Myocyte (in vitro differentiated cells): ENCODE measurements at regions not wholly inside any gene's neighbourhood (a gene's known extent, or its start where the extent isn't known, plus 50 kb on each side); places are given as distances from the start of the nearest gene placed in this dataset.
A peak's percentile ranks its signal among the peaks of the same experiment; 100 is the strongest.

Source experiments
- DNase-seq: peaks from one replicate; pipeline ENCODE4 v3.0.0-alpha.2; 2012; ENCODE audit warnings: low read depth

DNA sequence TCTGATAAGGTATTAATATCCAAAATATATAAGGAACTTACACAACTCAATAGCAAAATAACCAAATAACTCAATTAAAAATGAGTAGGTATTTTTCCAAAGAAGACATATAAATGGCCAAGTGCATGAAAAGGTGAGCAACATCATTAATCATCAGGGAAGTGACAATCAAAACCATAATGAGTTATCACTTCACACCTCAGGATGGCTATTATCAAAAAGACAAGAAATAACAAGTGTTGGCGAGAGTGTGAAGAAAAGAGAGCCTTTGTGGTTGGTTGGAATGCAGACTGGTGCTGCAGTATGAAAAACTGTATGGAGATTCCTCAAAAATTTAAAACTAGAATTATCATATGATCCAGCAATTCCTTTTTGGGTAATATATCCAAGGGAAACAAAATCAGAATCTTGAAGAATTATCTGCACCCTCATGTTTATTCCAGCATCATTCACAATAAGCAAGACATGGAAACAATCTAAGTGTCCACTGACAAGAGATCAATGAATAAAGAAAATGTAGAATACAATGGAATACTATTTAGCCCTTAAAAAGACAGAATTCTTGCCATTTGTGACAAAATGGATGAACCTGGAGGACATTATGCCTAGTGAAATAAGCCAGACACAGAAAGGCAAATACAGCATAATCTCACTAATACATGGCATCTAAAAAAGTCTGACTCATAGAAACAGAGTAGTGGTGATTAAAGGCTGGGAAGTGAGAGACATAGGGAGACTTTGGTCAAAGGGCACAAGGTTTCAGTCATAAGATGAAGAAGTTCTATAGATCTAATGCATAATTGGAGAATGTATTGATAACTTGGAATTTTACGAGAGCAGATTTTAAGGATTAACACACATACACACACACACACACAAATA is 175.6 kb downstream of the FOXA2 start:
- DNase-seq, result no peak

DNA sequence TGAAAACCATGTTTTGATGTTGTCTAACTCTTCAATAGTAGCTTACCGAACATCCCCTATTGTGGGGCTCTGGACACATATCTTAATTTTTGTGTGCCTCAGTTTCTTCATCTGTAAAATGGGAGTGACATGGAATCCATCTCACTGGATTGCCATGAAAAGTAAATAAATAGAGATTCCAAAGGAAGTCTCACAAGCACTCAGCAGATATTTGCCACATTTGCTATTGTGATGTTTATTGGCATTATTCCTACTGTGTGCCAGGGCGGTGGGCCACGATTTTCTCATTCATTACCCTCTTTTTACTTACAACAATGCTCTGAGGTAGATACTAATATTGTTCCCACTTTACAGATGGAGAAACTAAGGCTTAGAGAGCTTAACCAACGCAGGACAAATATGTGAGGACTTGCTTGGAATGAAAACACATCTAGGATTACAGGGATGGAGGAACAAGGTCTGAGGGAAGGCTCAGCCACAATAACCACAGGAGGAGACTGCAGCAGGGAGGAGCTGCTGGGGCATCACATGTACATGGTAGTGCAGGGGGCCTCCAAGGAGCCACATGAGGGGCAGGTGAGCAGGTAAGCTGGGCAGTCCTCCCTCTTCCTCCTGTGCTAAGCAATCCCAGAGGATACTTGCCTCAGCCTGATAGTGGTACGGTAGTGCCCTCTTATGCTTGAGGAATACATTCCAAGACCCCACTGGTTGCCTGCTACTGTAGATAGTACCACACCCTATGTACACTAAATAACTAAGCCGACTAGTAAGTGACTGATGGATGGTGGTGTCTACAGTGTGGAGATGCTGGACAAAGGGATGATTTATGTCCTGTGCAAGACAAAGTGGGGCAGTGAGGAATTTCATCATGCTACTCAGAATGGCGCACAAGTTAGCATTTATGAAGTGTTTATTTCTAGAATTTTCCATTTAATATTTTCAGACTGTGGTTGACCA is 176.9 kb downstream of the FOXA2 start:
- DNase-seq, result no peak

DNA sequence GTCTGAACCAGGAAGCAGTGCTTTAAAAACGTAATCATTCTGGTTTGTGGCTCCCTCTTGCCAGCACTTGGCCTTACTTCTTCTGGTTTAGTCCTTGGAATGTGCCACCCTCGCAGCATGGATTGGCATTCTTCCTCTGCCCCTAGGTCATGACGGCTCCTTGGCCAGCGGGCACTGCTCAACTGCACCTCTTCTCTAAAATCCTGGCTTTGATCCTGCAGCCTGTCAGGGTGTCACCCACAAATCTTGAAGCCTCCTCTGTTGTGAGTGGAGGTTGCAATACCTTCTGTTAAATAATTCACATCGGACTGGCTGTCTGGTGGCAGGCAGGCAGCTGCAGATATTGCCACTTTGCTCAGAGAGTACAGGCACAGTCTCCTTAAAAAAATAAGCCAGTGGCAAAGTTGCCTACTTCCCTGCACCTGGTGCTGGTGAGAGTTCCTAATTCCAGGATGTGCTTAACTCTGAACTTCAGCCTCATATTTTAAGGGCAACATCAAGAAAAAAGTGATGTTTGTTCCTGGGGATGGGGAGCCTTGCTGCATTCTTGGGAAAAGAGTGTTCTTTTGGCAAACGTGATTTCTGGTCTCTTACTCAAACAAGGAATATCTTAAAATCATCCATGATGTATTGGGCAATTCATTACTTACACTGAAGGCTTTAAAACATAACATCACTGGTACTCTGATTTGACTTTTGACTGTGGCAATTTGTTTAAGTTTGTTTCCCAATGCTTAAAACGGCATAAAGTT is 179.8 kb downstream of the FOXA2 start:
- peak; percentile 26 for DNase-seq

DNA sequence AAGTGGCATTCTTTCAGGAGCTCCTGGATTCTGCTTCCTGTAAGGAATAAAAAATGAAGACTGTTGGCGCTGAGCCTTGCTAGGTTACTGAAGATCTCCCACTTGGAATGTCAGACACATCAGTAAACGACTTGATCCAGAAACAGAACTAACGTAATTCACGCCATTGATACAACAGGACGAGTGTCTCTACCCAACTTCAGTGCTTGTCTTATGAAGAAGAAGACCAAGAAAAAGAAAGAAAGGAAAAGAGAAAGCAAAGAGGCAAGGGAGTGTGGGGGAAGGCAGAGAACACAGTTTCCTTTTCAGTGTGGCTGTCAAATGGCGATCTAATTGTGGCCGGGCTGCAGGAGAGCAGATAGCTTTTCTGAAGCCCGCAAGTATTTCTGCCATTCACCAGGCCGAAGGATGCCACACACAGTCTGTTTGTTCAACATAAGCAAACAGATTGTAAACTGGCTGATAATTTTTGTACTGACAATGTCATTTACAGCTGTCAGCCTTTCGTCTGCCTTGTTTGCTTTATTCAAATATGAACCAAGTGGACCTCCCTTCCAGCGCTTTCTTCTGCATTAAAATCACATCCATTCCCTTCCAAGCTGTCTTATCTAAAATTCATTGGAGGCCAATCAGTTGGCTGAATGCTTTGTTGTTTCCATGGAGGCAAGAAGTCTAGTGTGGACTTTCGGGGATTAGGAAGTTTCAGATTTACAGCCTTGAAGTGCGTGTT is 180.6 kb downstream of the FOXA2 start:
- peak; percentile 60 for DNase-seq

DNA sequence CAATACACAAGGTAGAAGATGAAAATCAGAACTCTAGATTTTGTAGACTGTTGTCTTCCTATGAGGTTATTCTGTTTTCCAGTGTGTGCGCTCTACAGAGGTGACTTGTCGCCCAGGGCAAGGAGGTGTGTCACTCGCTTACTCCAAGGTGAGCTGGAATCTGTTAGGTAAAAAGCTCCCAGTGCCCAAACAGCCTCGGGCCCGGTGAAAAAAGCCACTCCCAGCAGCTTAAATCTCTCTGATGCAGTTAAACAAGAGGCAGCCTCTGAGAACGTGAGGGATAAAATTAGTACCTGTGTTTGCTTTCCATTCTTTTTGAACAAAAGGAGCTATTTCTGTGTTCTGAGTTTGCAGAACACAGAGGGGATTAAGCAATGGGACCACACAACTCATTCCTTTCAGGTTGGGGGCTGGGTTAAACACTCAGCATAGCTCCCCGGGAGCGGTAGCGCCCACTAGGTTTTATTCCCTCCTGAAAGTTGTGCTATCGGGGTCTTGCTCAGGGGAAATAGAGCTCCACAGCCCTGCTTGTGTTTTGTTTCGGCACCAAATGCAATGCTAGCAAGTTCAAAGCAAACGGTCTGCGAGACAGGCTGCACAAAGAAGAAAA is 181.2 kb downstream of the FOXA2 start:
- DNase-seq, result no peak

DNA sequence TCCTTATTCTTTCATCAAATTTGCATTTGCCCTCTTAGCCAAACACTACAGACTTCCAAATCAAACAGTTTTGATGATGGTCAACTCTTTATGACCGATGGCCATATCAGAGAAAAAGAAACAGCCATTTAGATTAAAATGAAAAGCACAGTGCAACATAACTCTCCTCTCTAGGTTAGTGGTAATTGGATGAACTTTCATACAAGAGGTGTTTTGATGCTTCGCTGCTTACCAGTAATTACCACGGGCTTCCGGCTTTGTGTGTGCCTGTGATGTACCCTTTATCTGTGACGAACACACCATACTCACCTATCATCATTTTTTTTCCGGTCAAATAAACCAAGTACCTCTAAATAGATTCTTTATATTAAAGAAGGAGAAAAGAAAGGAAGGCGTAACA is 181.8 kb downstream of the FOXA2 start:
- no peak for DNase-seq

DNA sequence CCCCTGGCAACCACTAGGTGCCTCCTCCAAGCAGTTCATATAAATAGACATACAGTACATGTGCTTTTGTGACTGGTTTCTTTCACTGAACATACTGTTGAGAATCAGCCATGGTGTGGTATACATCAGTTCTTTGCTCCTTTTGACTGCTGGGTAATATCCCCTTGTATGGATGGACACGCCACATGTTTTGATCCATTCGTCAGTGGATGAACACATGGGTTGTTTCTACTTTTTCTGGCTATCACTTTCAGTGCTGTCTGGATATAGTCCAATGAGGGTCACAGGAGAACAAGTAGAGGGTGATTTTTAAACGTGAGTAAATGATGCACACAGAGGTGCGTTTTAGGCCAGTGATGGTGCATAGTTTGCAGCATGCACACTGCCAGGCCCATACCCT is 183.9 kb downstream of the FOXA2 start:
- DNase-seq, result no peak

DNA sequence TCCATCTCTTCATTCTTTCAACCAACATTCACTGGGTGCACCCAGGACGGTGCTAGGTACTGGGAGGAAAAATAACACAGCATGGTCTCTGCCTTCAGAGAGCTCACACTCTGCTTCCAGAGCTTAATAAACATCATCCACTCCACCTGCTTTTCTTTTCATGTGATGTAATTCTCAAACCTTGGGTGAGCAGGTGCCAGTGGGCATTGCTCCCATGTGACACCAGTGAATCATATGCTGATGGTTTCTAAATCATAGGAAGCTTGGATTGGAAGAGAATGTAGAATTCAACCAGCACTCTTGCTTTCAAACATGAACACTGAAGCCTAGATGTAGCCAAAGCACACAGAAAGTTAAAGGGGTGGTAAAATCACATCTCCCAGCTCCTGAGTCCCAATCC is 189.8 kb downstream of the FOXA2 start:
- DNase-seq, result peak; percentile 41

DNA sequence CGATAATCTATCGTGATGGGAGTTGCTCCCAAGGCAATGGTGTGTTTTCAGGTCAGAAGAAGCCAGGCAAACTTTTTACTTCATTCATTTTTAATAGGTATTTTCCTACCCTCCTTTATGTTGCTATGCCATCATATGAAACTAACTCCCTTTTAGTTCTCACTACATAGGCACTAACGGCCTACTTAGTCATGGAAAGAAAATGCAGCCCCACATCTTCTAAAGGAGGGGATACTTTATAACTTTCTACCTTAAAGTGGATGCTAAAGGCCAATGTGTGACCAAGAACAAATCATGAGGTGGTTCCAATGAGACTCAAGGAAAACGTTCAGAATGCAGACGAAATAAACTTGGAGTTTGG is 193.8 kb downstream of the FOXA2 start:
- DNase-seq, result no peak

DNA sequence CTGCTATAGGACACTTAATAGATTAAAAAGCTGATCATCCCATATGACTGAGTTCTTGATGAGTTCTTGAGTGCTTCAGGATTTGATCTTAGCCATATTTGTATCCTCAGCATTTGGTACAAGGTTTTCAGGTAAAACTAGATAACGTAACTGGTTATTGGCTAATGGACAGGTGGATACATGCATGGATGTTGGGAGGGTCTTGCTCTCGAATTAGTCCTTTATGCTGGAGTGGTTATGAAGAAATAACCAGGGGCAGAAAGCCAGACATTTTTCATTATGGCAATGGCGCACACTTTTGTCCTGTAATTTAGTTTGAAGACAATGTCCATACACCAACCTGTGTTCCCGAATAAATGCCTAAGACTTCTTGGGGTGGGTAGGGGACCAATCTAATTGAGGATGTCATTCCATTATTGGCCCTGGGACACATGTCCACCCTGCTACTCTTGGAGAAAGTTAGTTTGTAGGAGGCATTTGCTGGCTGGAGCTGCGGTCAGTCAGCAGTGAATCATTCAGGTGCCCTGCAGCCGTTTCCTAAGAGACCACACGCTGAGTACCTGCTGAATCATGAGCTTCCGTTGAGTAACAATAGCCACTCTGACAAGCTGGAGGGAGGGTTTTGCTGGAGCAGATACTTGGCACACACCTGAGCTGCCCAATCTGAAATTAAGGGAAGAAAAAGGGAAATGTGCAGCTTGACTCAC is 194.4 kb downstream of the FOXA2 start:
- no peak for DNase-seq

DNA sequence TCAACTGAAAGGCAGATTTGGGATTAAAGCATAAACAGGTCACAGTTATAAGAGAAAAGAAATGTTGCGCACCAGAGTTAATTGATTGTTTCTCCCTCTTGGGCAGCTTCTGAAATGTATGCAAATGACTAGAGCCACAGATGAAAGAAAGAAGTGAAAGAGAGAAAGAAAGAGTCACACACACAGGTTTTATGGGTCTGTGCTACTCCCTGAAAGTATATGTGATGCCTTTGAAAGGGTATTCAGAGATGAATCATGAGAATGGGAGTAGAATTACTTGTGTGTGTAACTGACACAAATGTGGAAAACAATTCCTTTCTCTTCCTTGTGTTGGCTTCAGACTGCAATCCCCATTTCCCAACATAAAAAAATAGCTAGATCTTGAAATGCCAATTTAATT is 196.9 kb downstream of the FOXA2 start:
- no peak for DNase-seq

DNA sequence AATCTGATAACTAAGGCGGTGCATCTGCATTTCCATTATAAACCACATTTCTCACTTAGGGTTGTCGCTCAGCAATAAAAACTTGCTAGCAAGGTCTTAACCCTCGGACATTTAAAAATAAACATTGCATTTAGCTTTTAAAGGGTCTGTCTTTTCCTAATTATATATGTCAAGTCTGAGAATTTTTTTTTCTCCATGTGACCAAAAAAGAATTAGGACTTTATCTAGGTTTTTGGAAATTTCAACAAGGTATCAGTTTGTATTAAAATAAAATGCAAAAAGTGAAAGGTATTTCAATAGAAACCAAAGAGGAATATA is 198.1 kb downstream of the FOXA2 start:
- no peak for DNase-seq

DNA sequence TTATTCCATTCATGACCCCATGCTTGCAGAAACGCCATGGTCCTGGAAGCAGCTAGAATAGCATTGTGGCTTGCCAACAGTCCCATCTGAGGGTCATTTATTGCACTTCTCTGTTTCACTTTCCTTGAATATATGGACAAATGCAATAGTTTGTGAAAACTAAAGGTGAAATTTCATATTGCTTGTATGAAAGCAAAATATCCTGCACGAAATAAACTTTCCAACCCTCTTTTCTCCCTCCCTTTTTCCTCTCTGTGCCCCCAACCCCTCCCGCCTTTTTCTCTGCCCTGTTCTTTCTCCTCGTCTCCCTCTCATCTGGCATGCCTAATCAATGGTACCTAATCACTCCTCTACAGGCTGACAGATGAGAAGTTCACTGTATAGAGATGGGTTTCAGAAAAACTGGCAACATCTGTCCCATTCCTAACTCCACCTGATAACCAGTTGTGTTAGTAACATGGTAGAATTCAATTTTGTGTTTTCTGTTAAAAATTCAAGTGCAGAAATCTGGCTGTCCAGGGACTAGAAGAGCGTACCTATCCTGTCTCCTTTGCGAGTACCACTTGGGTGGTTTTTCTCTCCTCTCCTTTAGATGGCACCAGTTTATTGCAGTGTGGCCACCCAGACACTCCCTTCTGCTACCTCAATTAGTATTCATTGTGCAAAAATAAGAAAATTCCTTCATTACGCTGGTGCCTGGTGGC is 198.6 kb downstream of the FOXA2 start:
- DNase-seq, result no peak

DNA sequence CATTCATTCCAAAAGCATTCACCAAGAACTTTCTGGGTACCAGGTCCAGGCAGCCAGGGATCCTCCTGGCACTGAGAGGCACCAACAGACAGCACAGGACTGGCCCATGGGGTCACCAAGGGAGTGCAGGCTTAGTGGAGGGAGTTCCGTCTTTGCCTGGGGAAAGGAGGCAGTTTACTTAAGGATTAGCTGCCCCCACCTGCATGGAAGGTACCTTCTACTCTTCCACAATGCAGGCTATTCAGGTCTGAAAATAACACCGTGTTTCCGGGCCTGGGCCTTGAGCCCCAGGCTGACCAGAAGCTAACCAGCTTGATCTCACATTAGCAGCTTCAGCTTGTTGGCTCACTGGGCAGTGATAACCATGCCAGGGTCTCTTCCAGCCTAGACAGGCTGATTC is 199.4 kb downstream of the FOXA2 start:
- DNase-seq, result no peak

DNA sequence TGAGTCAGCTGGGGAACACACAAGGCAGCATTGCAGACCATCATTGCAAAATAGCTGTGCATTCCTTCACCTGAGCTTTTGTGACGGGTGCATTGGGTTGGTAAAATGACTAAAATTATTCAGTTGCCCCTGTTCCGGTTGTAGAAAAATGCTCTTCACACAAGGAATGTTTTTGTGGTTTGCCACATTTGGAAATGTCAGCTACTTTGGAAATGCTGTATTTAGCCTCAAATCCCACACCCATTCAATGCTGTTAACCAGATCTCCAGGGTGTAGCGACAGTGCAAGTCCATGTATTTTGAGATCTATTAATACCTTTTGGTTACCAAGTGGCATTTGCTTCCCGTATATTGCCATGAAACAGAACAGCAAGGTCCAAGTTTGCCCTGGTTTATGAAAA is 201.2 kb downstream of the FOXA2 start:
- peak; percentile 53 for DNase-seq

DNA sequence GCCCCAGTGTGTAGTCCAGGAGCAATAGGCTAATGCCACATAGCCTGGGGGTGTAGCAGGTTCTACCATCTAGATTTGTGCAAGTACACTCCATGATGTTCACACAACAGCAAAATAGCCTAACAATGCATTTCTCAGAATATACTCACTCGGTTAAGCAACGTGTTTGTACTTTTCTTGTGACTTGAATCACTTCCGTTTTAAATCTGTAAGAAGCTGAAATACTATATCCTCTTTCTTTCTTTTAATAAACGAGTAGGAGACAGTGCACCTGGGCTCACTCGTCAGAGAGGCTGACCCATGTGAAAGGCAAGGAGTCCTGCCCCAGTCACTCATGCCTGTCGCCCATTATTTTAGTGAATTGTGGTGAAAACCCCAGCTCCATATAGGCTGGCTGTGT is 201.6 kb downstream of the FOXA2 start:
- DNase-seq, result peak; percentile 42

DNA sequence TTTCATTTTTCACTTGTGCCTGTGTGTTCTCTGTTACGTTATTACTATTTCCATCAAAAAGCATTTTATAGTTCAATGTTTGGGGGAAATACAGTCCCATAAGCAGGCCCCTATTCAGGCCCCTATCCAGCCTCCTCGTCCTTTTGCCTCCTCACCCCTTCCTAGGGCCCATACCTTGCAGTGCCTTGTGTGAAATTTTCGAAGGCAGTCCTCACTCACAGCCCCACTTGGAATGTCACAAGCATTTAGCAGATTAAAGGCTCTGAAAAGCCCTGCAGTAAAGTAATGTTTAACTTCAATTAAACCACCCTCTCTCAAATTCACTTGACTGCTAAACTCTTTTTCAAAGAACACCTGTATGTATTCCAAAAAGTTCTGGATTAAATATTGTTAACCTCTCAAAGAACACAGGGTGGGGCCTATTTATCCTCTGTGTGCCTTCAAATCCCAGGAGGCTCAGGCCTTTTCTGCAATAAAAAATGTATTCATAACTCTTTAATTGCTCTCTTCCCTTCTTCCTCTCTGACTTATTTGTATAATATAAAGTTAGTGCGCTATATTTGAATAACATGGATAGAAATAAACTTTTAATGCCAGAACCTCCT is 202.5 kb downstream of the FOXA2 start:
- DNase-seq, result no peak

DNA sequence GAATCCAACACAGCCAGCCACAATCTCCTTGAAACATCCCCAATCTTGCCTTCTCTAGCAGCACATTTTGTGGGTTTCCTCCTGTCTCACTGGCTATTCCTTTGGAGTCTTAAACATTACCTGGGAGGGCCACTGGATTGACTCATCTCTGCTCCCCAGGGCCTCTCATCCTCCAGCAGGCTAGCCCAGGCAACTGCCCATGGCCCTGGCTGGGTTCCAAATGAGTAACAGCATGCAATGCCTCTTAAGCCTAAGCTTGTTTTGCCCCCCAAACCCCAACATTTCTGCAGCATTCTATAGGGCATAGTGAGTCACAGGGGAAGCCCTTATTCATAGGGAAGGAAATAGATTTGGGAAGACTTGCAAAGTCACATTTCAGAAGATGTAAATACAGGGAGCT is 204.9 kb downstream of the FOXA2 start:
- peak; percentile 51 for DNase-seq
